Ishikawa (cell line): ENCODE measurements at regions not wholly inside any gene's neighbourhood (a gene's known extent, or its start where the extent isn't known, plus 50 kb on each side); places are given as distances from the start of the nearest gene placed in this dataset.

ENCODE experiments used
- CEBPB ChIP-seq: IDR thresholded peaks from 2 replicates; pipeline ENCODE4 v1.6.1; 2012
- EGR1 ChIP-seq: IDR thresholded peaks from 2 replicates; pipeline ENCODE4 v1.6.1; 2012
- EP300 ChIP-seq: IDR thresholded peaks from 2 replicates; pipeline ENCODE4 v1.6.1; 2012; ENCODE audit warnings: borderline replicate concordance
- FOXM1 ChIP-seq: IDR thresholded peaks from 2 replicates; pipeline ENCODE4 v1.6.1; 2012; ENCODE audit warnings: low read depth, borderline replicate concordance
- MAX ChIP-seq: IDR thresholded peaks from 2 replicates; pipeline ENCODE4 v1.6.1; 2012
- NFIC ChIP-seq: IDR thresholded peaks from 2 replicates; pipeline ENCODE4 v1.6.1; 2012
- RAD21 ChIP-seq: IDR thresholded peaks from 2 replicates; pipeline ENCODE4 v1.6.1; 2012; ENCODE audit warnings: low read depth
- REST ChIP-seq: IDR thresholded peaks from 2 replicates; pipeline ENCODE4 v1.6.1; 2012; ENCODE audit warnings: low read depth, mild to moderate bottlenecking
- TAF1 ChIP-seq: IDR thresholded peaks from 2 replicates; pipeline ENCODE4 v1.6.1; 2012; ENCODE audit warnings: low read depth, mild to moderate bottlenecking
- TEAD4 ChIP-seq: IDR thresholded peaks from 2 replicates; pipeline ENCODE4 v1.6.1; 2012
- YY1 ChIP-seq: IDR thresholded peaks from 2 replicates; pipeline ENCODE4 v1.6.1; 2012; ENCODE audit warnings: low read depth

GRCh38 chr5:167065794-167066193 lies 1225.7 kb upstream of the WWC1 start:
- TF ChIP-seq FOXM1 (no peak), TAF1 (no peak), CEBPB (no peak), REST (no peak), YY1 (no peak), EP300 (no peak), EGR1 (no peak), TEAD4 (no peak), RAD21 (no peak), NFIC (no peak), MAX (no peak)
